ENCODE measurements at regions not wholly inside any gene's neighbourhood (a gene's known extent, or its start where the extent isn't known, plus 50 kb on each side); places are given as distances from the start of the nearest gene placed in this dataset.

DNA sequence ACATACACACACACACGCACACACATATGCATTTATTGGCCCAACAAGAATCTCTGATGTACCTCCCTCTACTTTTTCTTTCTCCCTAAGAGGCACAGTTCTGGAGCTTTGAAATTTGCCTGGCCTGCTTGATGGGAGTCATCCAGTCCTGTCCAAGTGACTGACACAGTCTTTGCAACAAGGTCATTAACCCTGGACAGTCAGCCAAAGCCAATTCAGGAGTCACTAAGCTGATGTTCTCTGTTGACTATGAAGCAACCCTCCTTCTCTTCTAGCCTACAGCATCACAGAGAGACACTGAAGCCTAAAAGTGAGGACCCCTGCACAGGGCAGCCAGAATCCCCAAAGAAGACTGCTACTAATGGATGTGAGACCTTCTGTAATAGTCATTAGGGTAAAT lies 123.1 kb downstream of the HHIPL2 start:
- TF ChIP-seq, protein P1, sequence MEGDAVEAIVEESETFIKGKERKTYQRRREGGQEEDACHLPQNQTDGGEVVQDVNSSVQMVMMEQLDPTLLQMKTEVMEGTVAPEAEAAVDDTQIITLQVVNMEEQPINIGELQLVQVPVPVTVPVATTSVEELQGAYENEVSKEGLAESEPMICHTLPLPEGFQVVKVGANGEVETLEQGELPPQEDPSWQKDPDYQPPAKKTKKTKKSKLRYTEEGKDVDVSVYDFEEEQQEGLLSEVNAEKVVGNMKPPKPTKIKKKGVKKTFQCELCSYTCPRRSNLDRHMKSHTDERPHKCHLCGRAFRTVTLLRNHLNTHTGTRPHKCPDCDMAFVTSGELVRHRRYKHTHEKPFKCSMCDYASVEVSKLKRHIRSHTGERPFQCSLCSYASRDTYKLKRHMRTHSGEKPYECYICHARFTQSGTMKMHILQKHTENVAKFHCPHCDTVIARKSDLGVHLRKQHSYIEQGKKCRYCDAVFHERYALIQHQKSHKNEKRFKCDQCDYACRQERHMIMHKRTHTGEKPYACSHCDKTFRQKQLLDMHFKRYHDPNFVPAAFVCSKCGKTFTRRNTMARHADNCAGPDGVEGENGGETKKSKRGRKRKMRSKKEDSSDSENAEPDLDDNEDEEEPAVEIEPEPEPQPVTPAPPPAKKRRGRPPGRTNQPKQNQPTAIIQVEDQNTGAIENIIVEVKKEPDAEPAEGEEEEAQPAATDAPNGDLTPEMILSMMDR (IDR thresholded peaks at IDR 0.05 in 8 of 11, conservative IDR thresholded peaks at IDR 0.05 in 3 of 11), result no peak
- TF ChIP-seq POLR2AphosphoS5 (IDR thresholded peaks at IDR 0.05) (no peak), POLR2A (IDR thresholded peaks at IDR 0.05) (no peak)
